ENCODE measurements at regions not wholly inside any gene's neighbourhood (a gene's known extent, or its start where the extent isn't known, plus 50 kb on each side); places are given as distances from the start of the nearest gene placed in this dataset.

DNA sequence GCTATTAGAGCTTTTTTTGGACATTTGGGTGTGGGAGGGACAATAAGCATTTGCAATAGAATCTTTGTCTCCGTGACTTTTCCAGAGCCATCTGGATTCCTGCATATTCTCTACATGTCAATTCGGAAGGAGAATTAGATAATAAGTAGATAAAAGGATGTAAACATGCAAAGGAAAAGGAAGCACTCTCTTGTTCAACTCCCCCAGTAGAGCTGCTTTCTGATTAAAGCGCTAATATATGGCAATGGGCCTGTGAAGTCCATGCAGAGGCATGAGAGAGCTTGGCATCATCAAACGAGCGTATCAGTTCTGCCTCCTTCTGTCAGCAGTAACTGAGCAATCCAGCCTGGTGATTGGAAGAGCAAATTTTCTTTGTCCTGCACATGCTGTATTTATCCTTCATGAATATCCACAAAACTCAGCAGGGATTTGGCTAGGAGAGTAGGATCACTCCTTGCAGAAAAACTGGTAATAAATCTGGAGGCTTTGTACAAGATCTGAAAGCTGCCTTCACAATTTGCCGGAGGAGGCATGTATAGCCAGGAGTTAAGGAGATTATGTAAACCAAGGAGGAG is 1752.9 kb downstream of the MAT2B start:
- DNase-seq = no peak

DNA sequence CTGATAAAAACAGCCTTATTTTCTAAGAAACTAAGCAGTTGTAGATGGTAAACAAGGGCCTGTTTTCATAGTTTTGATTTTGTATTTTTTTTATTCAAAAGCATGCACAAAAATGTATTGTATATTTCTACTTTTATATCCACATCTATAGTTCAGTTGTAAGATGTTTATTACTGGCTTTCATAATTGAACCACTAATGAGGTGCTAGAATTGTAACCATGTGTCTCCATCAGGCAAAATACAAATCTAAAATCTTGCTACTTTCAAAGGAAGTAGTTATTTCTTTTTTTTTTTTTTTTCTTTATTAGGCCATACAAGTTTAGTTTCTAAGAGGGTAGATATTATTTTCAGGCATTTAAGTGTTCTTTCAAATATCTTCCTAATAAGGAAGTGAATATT is 1755.0 kb downstream of the MAT2B start:
- DNase-seq = no peak

DNA sequence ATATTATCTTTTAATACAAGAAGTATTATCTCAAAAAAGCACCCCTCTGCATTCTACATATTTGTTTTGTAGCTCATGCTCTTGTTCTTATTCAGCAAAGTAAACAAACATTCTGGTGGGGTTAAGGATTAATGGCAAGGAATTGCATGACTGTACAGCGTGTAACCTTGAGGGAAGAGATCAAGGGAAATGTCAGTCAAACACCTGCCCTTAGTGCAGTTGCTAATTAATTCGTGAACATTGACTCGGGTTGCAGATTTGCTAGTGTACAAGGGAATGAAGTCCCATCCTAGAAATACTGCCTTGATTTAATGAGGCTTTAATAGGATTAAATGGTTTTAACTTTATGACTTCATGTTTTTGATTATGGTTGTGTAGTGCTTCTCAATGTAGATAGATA is 1758.1 kb downstream of the MAT2B start:
- no peak for DNase-seq

DNA sequence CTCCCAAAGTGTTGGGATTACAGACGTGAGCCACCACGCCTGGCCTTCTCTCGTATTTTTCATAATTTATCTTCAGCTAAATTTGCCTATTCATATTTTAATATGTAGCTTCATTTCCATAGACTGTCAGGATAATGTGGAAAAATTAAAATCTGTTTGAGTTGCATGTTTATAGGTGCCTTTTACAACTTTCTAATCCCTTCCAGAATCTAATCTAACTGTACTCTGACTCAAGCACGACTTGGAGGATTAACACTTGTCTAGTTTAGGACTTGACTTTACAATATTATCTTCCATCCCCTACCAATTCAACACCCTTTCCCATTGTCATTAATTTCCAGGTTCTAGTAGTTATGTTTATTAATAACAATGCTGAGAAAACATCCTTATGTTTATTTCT is 1761.5 kb downstream of the MAT2B start:
- no peak for DNase-seq

DNA sequence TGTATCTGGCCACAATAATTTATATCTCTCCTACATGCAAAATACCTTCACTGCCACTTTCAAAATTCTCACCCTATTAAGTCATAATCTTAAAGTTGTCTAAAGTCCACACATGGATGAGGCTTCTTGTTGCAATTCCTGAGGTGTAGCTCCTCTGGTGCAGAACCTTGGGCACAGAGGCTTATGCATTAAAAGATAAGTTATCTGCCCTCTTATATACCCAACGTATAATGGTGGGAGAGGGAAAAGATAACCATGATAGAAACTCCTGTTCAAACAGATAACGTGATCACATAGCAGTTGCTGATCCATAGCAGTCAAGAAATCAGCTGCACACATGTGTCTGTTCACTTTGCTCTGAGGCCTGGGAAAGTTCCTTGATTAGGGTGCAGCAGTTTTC is 1767.0 kb downstream of the MAT2B start:
- peak; percentile 74 for DNase-seq

DNA sequence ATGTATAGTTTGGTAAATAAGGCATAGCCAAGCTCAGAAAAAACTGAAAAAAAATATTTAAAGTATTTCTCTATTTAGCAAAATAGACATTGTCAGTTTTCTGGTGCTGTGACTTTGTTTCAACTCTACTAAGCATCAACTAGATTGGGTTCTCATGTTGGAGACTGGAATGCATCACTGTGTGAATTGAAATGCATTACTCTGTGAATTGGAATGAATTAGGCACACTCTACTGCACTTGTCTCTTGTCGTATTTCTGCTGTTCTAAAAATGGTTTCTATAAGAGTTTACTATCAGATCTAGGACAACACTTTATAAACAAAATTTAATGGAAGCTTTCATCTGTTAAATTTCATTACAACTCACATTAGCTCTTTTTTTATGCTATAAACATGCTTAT is 1772.2 kb downstream of the MAT2B start:
- DNase-seq = no peak

DNA sequence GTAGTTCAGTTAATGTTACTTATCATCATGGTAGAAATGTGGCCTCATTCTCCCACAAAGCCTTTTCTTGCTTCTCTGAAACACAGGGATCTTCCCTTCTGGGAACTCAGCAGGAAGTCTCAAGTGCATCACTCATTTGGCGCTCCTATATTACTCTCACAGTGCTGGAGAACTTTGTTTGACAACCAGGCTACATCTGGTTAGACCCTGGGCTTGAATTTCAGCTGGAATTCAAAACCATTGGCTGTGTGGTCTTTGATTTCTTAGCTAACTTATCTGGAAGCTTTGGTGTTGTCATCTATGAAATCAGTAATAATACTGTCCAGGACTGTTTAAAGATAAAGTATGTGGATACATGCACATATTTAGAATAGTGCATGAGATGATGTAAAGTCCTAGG is 1777.1 kb downstream of the MAT2B start:
- peak; percentile 59 for DNase-seq

DNA sequence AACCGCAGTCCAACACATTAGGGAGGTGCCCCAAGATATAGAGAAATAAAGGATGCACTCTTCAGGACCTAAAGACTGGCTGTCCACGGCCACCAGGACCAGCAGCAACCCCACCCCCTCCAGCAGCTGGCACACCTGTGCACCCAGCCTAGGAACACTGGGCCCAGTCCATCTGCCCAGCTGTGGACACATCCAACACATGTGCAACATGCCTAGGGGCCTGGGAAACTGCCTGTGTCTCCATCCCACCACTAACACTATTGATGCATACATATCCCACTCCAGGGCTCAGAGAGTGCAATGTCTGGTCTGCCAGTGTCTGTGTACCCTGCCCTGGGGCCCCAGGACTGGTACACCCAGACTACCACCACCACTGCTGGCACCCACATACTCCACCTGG is 1781.3 kb downstream of the MAT2B start:
- no peak for DNase-seq

DNA sequence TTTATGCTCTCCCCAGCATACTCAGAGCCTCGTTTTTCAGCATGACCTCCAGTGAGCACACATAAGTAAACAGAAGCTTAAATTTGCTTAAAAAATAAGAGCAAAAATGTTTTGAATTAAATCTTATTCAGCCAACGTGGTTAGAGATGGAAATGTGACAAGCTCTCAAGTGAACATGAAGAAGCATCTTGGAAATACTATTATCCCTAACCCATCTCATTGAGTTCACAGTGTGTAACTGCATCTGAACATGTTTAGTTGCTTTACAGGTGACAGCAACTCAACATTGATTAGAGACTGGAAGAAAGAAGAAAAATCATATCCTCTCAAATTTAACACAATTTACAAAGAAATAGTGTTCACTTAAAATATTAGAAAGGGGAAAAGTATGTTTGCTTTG is 1785.1 kb downstream of the MAT2B start:
- DNase-seq = no peak

DNA sequence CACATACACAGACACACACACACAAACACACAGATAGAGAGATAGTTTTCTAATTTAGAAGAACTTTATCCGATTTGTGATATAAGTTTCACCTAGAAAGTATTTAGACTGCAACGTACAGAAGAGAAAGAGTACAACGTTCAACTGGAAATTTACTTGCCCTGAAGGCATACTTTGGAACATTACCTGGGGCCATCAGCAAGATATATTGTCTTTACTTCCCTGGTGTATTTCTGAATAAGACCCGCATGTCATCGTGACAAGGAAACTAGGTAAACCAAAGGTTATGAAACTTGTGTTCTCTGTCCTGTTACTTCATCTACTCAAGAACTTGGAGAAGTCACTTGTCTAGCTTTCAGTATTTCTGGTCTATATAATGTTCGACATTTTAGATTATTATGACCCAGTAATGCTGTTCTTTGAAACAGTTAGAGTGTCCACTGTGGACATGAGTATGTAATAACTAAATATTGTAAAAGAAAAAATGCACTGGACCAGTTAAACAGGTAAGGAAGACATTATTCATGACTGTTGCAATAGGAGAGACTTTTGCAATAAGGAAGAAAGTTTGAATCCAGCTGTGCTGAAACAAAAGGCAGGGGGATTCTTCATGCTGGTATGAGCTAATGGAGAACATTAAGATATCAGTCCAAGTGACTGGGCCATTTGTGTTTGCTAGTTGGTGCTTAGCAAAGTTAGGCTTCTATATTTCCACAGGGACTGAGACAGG is 1791.1 kb downstream of the MAT2B start:
- DNase-seq = no peak

DNA sequence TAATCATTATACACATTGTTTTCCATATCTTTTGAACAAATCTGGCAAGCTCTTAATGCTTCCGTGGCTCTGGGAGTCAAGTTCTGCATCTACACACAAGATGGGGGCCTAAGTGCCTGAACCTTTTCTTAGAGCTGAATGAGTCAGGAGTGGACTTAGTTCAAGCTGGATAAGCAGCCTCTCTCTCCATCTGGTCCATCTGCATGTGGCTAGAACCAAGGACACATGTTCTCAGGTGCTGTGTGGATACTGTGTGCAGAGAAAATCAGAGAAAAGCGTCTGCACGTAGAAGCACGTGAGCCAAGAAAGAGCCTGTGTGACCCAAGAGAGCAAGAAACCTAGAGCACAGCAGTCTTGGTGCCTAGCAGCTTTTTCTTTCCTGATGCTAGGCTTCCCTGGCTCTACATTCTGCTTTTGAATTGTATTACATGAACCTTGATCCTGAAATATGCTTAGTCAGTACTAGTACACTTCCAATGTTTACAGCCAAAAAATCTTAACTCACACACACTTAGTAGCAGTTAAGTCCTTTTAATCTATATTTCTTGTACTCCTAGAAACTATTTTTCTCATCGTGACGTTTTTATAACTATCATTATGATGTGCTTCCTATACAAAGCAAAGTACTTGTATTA is 1798.9 kb downstream of the MAT2B start:
- no peak for DNase-seq

DNA sequence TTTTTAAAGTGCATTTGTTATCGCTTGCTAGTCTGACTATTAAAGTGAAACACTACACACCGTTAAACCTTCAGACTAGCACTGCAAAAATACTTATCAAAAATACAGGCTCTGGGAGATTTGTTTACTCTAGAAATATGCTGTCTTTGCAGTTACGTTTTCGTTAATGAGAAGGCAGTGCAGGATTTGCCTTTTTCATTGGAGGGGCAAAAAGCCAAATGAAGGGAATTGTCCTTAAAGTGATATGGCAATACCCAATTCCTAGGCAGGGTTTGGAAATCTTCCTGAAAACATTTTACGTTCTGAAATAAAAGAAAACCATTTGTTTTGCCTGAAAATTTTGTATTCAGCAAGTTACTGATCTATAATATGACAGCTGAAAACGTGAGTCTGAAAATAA is 1800.2 kb downstream of the MAT2B start:
- no peak for DNase-seq

DNA sequence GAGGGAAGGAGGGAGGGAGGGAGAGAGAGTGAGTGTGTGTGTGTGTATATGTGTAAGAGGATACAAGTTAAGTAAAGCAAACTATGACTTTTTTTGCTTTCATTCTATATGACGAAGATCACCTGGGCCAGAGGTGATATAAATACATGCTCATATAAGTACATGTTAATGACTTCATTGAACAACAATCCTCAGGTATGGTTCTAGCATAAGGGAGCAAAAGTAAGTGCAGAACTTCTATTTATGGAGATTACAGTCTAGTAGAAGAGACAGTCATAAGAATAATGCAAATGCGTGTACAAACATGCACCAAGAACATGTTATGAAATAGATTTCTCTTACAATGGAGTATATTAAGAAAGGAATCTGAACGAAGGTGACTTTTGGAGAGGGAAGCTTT is 1804.0 kb downstream of the MAT2B start:
- DNase-seq = no peak

DNA sequence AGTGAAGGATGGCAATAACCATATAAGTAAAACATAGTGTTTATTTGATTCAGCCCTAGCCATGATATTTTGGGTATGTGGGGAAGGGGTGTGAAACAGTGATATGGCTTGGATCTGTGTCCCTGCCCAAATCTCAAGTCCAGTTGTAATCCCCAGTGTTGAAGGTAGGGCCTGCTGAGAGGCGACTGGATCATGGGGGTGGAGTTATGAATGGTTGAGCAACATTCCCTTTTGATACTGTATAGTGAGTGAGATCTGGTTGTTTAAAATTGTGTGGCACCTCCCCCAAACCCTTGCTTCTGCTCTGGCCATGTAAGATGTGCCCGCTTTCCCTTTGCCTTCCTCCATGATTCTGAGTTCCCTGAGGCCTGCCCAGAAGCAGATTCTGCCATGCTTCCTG is 1804.6 kb downstream of the MAT2B start:
- DNase-seq = no peak

DNA sequence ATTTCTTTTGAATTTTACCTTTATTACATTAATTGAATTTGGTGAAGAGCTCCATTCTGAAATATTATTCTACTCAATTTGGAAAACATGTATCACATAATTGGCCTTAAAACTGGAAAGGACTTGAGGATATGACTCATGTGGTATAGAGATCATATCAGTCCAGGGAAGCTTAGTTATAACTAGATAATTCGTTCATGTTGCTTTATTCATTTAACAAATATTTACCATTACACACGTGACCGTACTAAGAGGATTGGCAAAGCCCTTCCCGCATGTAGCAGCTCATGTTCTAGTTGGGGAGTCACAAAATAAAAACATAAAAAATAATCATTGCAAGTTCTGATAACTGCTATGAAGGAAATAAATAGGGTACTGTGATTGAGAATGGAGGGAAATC is 1816.5 kb downstream of the MAT2B start:
- peak; percentile 11 for DNase-seq

DNA sequence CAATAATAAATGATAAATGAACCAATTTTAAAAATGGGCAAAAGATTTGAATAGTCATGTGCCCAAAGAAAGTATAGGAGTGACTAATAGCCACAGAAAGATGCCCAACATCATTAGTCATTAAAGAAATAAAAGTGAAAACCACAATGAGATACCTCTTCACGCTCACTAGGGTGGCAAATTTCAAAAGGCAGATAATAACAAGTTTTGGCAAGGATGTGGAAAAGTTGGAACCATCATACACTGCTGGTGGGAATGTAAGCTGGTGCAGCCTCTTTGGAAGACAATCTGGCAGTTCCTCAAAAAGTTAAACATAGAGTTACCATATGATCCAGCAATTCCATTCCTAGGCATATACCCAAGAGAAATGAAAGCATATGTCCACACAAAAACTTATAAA is 1819.8 kb downstream of the MAT2B start:
- no peak for DNase-seq

DNA sequence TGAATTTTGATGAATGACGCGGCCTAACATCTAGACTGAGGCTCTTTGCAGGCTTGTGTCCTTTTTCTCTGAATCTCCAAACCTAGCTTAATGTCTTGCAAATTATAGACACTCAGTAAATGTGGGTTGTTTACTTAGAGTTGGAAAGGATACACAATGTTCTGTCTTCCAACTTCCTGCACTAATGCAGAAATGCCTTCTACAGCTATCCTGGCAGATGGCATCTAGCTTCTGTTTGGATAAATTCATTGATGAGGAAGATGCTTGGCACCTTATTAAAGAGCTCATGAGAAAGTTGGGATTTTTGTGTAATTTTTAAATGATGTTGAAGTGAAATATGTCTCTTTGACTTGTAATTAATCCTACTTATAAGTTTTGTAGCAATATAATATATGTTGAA is 1822.2 kb downstream of the MAT2B start:
- no peak for DNase-seq

DNA sequence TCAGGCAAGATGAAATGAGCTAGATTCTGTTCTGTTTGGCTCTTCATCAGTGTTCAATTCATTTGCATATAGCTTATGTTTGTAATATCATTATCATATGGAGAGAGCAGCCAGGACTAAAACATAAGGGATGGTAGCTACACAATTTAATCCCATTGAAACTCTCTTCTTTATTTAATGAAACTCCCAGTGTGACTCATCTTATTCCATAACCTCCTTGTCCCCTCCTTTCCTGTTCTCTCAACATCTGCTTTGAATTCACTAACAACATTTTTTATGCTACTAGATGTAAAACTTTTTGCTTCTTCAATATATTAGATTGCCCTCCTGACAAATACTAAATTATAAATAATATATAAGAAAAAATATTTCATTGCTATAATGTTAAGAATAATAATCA is 1823.4 kb downstream of the MAT2B start:
- DNase-seq = no peak

DNA sequence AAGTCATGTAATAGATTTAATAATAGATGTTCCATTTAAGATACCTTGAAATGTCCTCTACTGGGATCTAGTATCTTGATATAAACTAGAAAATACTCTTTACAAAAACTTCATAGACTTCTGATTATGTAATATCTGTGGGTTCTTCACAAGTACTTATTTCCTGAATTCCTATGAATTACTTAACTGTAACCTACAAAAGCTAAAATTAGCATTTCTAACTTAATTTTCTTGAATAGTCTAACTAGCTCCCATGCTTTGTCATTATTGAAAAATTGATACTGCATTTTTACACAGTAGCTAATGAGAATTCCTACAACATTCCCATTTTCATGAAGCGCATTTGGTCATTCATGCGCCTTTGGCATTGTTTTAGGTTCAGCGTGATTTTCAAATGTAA is 1828.2 kb downstream of the MAT2B start:
- no peak for DNase-seq

DNA sequence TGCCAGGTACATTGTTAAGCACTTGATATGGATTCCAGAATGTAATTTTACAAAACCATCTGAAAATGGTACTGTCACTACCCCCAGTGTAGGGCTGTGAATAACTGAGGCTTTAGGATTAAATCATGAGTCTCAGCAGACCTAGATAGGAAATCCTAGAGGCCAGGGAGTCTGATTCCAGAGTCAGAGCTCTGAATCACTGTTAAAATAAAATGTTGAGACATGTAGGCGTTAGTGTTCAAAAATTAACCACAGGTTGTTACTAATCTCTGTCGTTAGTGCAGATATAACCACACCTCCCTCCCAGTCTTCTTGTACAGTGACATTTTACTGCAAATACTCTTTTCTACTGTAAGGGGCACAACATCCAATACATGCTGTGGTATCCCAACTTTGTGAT is 1828.8 kb downstream of the MAT2B start:
- peak; percentile 15 for DNase-seq

DNA sequence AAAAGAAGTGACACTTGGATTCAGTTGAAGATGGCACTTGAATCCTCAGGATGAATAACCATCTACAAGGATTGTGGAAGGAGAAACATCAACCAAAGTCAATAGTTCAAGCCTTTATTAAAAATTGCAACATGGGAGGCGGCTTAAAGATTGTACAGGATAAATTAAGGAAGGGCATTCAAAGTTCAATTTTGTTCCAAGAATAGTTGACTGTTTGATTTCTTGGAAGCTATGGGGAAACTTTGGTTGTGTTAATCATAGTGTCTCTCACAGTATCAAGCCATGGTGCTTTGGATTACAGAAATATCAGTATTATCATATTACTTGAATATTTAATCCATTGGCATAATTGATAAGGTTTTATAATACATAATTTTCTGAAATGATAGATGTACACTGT is 1844.3 kb downstream of the MAT2B start:
- peak; percentile 77 for DNase-seq

DNA sequence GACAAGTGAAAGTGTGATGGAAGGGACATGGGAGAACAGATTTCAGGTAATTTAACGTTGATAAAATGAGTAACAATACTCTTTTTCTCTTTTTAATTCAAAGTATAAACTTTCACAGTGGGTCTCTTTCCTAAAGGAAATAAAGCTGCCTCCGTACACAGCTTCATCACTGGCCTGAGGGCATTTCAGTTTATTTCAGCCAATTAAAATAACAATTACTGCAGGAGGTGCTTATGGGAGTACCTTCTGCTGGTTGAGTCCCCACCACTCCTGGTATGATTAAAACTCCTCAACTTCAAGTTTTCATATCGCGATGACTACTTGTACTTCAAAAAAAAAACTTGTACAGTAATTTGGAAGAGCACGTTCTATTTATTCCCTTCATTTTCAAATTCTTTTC is 1845.9 kb downstream of the MAT2B start:
- no peak for DNase-seq

DNA sequence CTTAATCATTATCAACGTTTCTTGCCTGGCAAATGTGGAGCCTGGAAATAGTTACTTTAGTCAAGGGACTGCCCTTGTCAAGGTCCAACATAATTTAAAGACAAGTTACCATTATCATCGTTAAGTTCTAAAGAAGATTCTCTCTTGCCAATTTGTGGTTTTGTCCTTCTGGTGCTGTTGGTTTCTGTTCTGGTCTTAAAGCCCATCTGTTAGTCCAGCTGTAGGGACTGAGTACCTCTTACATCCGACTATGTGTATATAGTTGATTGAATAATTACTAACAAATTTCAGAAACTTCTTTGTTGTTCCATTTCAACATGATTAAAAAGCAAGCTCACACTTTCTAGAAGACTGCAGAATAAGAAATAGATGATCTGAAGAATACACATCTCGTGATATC is 1854.9 kb downstream of the MAT2B start:
- DNase-seq = no peak

DNA sequence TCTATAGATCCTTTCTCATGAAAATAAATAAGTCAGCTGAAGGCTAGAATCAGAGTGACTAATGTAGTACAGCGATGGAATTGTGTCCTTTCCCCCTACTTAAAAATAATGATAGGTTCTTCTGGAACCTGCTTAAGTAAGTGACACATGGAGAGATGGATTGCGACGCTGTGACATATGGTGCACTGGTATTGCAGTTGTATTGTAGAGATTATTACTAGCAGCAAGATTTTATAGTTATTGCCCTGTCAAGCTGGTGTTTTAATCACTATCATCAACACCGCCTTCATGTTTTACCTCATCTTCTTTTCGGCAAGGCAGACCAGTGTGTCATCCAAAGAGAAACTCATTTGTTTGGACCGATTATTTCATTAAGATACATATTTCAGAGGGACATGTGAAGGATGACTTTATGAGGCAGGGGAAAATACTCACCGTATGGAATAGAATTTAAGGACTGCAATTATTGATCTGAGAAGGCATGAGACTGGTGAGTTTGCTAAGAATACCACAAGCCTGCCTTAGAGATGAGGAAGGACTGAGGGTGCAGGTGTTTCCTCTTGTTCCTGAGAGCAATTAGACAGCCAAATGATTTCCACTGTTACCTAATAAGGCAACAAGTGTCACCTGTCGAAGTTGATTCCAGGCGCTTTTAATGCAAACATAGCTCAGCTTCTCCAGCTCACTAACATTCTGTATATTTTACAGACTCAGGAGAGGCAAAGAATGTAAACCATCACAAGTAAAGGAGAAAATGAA is 1855.5 kb downstream of the MAT2B start:
- DNase-seq = no peak
